ENCODE measurements at regions not wholly inside any gene's neighbourhood (a gene's known extent, or its start where the extent isn't known, plus 50 kb on each side); places are given as distances from the start of the nearest gene placed in this dataset.

- intact Hi-C loops (cut with DNase I) = no loop called here
- Histone ChIP-seq H3K4me1 (no peaks in the 10 kb centered on the region), H3K27ac (no peak overlapping the region), H3K27me3 (no peaks in the 10 kb centered on the region), H3K4me3 (no peak overlapping the region), H3K36me3 (replicated peaks in 1 of 2; ENCODE audit: insufficient read depth in 1 of 2, low read depth in 2 of 2) (no peaks in the 10 kb centered on the region), H3K9me3 (no peaks in the 10 kb centered on the region)
- 35 to 45% methylated on average over 3 of the region's 3 CpGs for WGBS, 2 donors
- TF ChIP-seq POLR2A (IDR thresholded peaks at IDR 0.05) = no peak
- TF ChIP-seq CTCF (IDR thresholded peaks at IDR 0.05) = no peak
- DNase-seq (no peak), ATAC-seq (no peak)
These were observed 489.9 kb downstream of the SHISA9 start for GRCh38 chr16:13391337-13391736.

GRCh38 chr16:13392341-13392740 lies 490.9 kb downstream of the SHISA9 start:
- intact Hi-C loops (cut with DNase I) = no loop called here
- no peak for ATAC-seq
- DNase-seq = no peak
- H3K27ac ChIP-seq = no peak overlapping the region
- H3K36me3 ChIP-seq (replicated peaks in 1 of 2; ENCODE audit: insufficient read depth in 1 of 2, low read depth in 2 of 2) = no peaks in the 10 kb centered on the region
- no peak for TF ChIP-seq POLR2A (IDR thresholded peaks at IDR 0.05)
- TF ChIP-seq CTCF (IDR thresholded peaks at IDR 0.05) = no peak
- WGBS, 2 donors = 65 to 68% methylated on average over 4 of the region's 4 CpGs
- H3K9me3 ChIP-seq = no peaks in the 10 kb centered on the region
- H3K4me3 ChIP-seq = no peak overlapping the region
- no peaks in the 10 kb centered on the region for H3K27me3 ChIP-seq
- no peaks in the 10 kb centered on the region for H3K4me1 ChIP-seq

- WGBS, 2 donors = 65 to 69% methylated on average over 7 of the region's 7 CpGs
These were observed 492.4 kb downstream of the SHISA9 start for GRCh38 chr16:13393816-13394215.

GRCh38 chr16:13394488-13394887 lies 493.1 kb downstream of the SHISA9 start:
- Histone ChIP-seq H3K4me1 (no peaks in the 10 kb centered on the region), H3K27ac (no peak overlapping the region), H3K27me3 (no peaks in the 10 kb centered on the region), H3K36me3 (replicated peaks in 1 of 2; ENCODE audit: insufficient read depth in 1 of 2, low read depth in 2 of 2) (no peaks in the 10 kb centered on the region), H3K9me3 (no peaks in the 10 kb centered on the region), H3K4me3 (no peak overlapping the region)
- intact Hi-C loops (cut with DNase I) = no loop called here
- WGBS, 2 donors = 26 to 36% methylated on average over 5 of the region's 5 CpGs
- DNase-seq = no peak
- ATAC-seq = no peak
- TF ChIP-seq POLR2A (IDR thresholded peaks at IDR 0.05) (no peak), CTCF (IDR thresholded peaks at IDR 0.05) (no peak)

More at GRCh38 chr16:13393816-13394215, 492.4 kb downstream of the SHISA9 start:
- H3K27me3 ChIP-seq = no peaks in the 10 kb centered on the region
- H3K4me1 ChIP-seq = no peaks in the 10 kb centered on the region
- intact Hi-C loops (cut with DNase I) = no loop called here
- no peak for TF ChIP-seq POLR2A (IDR thresholded peaks at IDR 0.05)
- TF ChIP-seq CTCF (IDR thresholded peaks at IDR 0.05) = no peak
- ATAC-seq = no peak
- no peaks in the 10 kb centered on the region for H3K9me3 ChIP-seq
- no peak for DNase-seq
- no peak overlapping the region for H3K27ac ChIP-seq
- H3K4me3 ChIP-seq = no peak overlapping the region
- H3K36me3 ChIP-seq (replicated peaks in 1 of 2; ENCODE audit: insufficient read depth in 1 of 2, low read depth in 2 of 2) = no peaks in the 10 kb centered on the region

- no peak for DNase-seq
- no peak for ATAC-seq
- H3K36me3 ChIP-seq (replicated peaks in 1 of 2; ENCODE audit: insufficient read depth in 1 of 2, low read depth in 2 of 2) = no peaks in the 10 kb centered on the region
- no peaks in the 10 kb centered on the region for H3K9me3 ChIP-seq
- H3K27me3 ChIP-seq = no peaks in the 10 kb centered on the region
- no peak overlapping the region for H3K4me3 ChIP-seq
- TF ChIP-seq CTCF (IDR thresholded peaks at IDR 0.05) = no peak
- no peak for TF ChIP-seq POLR2A (IDR thresholded peaks at IDR 0.05)
- H3K27ac ChIP-seq = no peak overlapping the region
- WGBS, 2 donors = 75 to 82% methylated on average over 6 to 7 of the region's 7 CpGs
- no peaks in the 10 kb centered on the region for H3K4me1 ChIP-seq
- intact Hi-C loops (cut with DNase I) = no loop called here
These were observed 495.7 kb downstream of the SHISA9 start for GRCh38 chr16:13397126-13397525.
